ENCODE measurements at regions not wholly inside any gene's neighbourhood (a gene's known extent, or its start where the extent isn't known, plus 50 kb on each side); places are given as distances from the start of the nearest gene placed in this dataset.

DNA sequence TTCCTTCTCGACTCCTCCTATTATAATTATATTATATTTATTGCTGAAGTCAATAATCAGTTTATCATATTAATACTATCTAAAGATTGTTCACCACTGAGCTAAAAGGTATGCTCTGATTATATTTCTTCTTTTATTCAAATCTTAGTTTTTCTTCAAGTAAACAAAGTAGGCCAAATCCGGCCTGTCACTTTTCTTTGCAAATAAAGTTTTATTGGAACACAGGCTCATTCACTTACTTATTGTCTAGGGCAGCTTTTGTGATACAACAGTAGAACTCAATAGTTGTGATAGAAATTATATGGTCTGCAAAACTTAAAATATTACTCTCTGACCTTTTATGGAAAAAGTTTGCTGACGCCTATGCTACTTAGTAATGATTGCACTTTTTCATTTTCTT is 92.4 kb upstream of the DNAJC19 start:
- no peak for DNase-seq (ENCODE audit: low read depth, low spot score)

DNA sequence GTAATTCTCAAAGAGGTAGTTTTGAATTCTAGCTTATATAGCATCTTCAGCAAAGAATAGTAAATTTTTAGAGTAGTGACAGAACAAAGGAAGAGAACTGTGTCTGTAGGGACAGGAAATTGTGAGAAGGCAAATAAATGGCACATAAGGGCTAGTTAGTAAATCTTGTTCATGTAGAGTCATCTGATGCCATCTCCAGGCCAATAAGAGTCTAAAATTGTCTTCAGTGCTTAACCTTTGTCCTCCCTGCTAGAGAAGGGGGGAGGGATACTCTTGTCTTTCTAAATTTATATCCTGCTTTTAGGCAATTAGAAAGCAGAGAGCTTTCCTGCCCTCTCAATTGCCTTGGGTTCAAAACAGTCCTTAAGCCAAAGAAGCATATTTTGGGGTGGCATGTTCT is 87.0 kb upstream of the DNAJC19 start:
- no peak for DNase-seq (ENCODE audit: low read depth, low spot score)

DNA sequence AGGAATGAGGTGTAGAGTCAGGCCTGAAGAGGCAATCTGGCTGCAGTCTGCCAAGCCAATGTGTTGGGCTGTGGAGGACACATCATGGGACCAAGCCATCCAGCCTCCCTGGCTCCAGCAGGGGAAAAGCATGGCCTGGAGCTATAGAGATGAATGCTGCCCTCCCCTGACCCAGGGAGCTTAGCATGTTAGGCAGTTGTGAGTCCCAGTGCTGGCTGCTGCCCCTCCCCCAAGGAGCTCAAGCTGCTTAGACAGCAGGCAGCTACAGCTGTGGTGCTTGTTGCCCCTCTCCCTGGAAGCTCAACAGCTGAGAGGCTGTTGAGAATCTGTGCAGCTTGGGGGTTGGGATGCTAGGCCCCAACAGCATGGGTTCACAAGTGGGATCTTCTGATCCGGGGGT is 85.6 kb upstream of the DNAJC19 start:
- no peak for DNase-seq (ENCODE audit: low read depth, low spot score)

DNA sequence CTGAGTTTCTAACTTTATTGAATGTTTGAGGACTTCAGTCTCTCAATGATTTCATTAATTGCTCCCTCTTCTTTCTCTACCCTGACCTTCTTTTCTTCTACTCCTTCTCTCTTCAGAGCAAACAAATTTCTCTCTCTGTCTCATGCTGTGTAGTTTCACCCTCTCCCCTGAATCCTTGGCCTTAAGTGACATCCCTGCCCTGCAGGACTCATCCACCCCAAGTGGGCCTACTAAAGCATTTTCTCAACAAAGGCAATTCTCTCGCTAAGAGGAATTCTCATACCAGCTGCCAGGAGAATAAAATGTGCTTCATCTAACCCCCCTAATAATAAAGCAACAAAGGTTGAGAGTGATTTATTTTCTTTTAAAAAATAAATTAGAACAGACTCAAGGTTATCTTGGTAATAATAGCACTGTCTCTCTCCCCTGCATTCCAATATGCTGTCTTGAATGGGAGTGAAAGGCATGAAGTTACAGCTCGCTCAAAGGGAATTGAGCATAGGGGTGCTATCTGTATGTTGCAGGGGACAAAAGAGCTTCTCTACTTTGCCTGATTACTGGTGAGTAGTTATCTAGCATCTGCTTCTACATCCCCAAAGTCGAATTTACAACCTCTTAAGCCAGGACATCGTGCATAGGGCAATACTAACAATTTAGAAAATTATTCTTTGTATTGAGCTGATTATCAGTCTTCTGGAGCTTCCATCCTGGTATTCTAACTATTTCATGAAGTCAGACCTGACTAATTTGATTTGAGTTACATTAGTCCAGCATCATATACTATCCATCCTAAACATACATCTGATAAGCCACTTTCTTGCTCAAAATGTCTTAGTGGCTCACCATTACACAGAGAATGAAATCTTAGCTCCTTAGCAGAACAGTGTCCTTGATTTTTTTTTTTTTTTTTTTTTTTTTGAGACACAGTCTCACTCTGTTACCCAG is 76.9 kb upstream of the DNAJC19 start:
- no peak for DNase-seq (ENCODE audit: low read depth, low spot score)

DNA sequence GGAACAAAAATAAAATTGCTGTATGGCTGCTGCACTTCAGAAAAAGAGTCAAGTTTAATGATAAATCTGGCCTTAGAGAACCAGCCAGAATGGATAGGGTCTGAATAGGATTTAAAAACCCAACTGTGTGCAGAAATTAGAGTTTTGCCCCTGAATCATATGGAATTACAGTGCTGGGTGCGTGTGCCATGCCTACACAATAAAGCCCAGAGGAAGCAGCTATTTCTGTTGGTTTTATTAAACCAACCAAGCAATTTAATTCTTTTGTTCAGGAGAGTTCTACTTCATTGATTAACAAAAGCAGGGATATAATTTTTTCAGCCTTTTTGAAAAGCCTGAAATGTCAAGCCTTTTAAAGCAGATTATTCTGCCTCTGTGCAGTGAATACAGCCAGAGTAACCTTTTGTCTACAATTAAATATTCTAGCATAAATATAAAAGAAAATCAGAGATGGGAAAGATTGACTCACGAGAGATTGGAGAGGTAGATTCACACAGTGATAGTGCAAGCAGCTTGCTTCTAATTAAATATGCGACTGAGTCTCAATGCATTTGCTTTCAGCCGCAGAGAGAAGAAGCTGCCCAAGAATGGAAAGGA is 66.7 kb upstream of the DNAJC19 start:
- DNase-seq (ENCODE audit: low read depth, low spot score), result peak; percentile 6

DNA sequence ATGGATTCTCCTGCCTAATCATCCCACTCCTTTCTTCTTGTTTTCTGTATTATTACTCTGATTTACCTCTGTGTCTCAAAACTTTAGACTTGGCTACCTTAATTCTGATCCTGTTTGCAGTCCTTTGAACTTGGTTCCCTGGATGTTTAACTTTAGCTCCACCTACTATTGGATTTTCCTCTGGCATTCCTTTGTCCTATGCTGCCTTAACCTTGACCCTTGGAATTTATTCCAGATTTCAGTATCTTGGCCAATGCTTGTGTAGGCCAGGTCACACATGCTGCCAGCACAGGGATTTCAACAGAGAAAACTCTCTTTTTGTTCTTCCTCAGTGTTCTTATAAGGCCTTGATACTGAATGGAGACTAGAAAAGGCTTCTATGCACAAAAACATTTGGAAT is 65.0 kb upstream of the DNAJC19 start:
- DNase-seq (ENCODE audit: low read depth, low spot score), result no peak

DNA sequence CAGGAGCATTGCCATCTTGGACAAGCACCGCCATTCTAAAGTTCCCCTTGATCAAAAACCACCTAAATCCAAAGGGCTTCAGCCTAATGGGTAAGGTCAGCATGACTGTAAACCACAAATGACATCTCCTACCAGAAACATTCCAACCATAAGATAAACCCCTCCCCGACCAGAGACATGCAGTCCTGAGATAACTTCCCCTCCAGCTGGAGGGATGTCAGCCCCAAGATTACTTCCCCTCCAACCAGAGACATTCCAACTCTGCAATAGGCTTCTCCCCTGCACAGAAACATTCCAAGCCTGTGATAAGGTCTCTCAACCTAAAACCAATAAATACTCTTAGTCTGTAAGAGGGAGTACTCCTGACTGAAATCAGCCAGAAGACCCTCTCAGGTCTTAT is 62.7 kb upstream of the DNAJC19 start:
- DNase-seq (ENCODE audit: low read depth, low spot score), result peak; percentile 44

DNA sequence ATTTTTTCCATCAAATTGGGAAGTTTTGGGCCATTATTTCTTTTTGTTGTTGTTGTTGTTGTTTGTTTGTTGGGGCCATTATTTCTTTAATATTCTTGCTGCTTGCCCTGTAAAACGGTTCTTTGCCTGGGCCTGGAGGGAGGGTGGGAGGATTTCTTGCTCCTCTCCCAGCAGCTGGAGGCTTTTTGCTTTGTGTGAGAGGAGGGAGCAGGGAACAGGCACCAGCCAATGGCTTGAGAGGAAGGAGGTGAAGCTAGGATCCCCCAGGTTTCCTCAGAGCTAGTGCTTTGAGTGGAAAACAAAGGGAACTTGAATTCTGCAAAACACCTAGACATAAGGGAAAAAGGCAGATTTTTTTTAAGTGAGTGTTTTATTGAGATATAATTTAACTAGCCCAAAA is 61.2 kb upstream of the DNAJC19 start:
- no peak for DNase-seq (ENCODE audit: low read depth, low spot score)

DNA sequence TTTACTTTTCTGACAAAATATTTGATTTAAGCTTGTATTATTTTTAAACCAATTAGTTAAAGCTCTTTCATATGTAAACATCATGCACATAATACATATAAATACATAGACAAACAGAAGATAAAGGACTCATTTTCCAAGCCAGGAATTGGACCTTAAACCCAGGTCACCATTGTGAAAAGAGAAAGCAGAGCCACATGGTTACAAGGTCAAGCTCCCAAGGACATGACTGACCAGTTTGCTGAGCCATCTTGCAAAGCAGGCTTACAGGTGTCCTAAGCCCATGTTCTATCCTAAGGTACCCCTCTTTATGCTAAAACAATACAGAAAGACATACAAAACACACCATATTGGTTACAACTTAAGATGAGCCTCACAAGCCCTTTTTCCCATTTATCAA is 50.5 kb upstream of the DNAJC19 start:
- DNase-seq (ENCODE audit: low read depth, low spot score), result no peak
